HL-60 (cell line): ENCODE measurements at regions not wholly inside any gene's neighbourhood (a gene's known extent, or its start where the extent isn't known, plus 50 kb on each side); places are given as distances from the start of the nearest gene placed in this dataset.

ENCODE experiments used
- DNase-seq, 2 experiments: peaks; one replicate each; pipeline ENCODE4 v3.0.0-alpha.2; 2010 to 2020; ENCODE audit warnings: low read depth in 1 of 2, low spot score in 1 of 2
- H3K27ac ChIP-seq: fragments of 250-450 bp; sonication (Bioruptor Pico); replicated peaks from 2 replicates; pipeline ENCODE4 v1.5.1; 2020; ENCODE audit warnings: mild to moderate bottlenecking, moderate library complexity
- H3K27me3 ChIP-seq: fragments of 250-450 bp; sonication (Bioruptor Pico); 2 replicates; pipeline ENCODE4 v1.5.1; 2021; ENCODE audit warnings: mild to moderate bottlenecking, moderate library complexity; ENCODE audit not compliant: insufficient read depth, poor library complexity, severe bottlenecking
- H3K4me3 ChIP-seq: replicated peaks from 2 replicates; pipeline ENCODE4 v1.5.1; 2011; ENCODE audit warnings: mild to moderate bottlenecking, control low read depth, low read length; ENCODE audit not compliant: insufficient read depth
- GABPA ChIP-seq: IDR thresholded peaks from 2 replicates; pipeline ENCODE4 v1.6.1; 2012; ENCODE audit warnings: low read depth
- POLR2AphosphoS5 ChIP-seq: IDR thresholded peaks from 2 replicates; pipeline ENCODE4 v1.6.1; 2012; ENCODE audit warnings: low read depth
- SPI1 ChIP-seq: IDR thresholded peaks from 2 replicates; pipeline ENCODE4 v1.6.1; 2012; ENCODE audit warnings: low read depth, mild to moderate bottlenecking, borderline replicate concordance
- TF ChIP-seq, protein P1 (sequence below): IDR thresholded peaks from 2 replicates; pipeline ENCODE4 v1.6.1; 2012; ENCODE audit warnings: low read depth; ENCODE audit not compliant: insufficient replicate concordance
- TF ChIP-seq, protein P2 (sequence below): IDR thresholded peaks from one replicate; pipeline ENCODE4 v1.5.1; 2011; ENCODE audit warnings: low read length, control low read depth, inconsistent platforms; ENCODE audit not compliant: insufficient read depth

DNA sequence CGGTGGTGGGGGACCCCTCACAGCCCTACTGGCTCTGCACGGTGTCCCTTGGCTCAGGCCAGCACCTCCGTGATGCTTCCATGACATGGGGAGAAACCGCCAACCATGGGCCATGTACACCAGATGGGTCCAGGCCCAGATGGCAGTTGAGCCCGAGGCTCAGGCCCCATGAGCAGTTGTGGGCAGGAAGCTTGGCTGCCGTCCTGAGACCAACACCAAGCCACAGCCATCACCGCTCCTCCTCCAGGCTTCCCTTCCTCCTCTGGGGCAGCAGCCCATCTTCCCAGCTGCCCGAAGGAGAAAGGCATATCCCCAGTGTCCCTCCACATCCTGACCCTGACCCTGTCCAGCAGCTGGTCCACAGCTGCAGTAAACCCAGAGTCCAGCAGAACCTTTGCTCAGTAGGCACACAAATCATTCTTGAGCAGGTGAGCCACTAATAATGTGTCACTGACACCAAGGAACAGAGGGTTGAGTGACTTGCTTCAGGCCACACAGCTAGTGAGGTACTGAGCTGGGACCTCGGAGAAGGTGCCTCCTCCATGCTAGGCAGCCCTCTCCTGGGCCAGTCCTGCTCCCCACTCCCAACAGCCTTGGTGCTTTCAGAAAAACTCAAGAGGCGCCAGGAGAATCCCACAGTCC lies 204.9 kb downstream of the CTTN start:
- no peak overlapping the region for H3K27ac ChIP-seq
- H3K4me3 ChIP-seq = no peak overlapping the region
- DNase-seq = no peak
- no peak for TF ChIP-seq POLR2AphosphoS5
- H3K27me3 ChIP-seq = no peaks in the 10 kb centered on the region

DNA sequence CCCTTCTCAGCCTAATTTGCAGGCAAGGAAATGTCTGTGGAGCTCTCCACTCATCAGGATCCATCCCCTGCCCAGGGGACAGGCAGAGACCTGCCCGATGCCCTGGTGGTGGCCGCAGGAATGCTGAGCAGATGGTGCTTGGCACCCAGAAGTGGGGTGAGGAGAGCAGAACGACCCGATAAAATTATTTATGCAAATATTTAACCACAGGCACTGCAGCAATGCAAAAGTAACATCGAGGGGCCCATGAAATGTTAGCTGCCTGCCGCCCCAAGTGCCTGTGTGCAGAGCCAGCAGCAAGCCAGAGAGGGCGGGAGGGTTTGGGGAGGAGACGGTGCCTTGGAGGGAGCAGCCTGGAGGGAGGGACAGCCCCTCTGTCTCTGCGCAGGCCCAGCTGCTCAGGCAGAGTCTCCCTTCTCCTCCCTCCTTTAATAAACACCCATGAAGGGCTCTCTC lies 205.5 kb downstream of the CTTN start:
- H3K27me3 ChIP-seq = no peaks in the 10 kb centered on the region
- TF ChIP-seq, protein P1, sequence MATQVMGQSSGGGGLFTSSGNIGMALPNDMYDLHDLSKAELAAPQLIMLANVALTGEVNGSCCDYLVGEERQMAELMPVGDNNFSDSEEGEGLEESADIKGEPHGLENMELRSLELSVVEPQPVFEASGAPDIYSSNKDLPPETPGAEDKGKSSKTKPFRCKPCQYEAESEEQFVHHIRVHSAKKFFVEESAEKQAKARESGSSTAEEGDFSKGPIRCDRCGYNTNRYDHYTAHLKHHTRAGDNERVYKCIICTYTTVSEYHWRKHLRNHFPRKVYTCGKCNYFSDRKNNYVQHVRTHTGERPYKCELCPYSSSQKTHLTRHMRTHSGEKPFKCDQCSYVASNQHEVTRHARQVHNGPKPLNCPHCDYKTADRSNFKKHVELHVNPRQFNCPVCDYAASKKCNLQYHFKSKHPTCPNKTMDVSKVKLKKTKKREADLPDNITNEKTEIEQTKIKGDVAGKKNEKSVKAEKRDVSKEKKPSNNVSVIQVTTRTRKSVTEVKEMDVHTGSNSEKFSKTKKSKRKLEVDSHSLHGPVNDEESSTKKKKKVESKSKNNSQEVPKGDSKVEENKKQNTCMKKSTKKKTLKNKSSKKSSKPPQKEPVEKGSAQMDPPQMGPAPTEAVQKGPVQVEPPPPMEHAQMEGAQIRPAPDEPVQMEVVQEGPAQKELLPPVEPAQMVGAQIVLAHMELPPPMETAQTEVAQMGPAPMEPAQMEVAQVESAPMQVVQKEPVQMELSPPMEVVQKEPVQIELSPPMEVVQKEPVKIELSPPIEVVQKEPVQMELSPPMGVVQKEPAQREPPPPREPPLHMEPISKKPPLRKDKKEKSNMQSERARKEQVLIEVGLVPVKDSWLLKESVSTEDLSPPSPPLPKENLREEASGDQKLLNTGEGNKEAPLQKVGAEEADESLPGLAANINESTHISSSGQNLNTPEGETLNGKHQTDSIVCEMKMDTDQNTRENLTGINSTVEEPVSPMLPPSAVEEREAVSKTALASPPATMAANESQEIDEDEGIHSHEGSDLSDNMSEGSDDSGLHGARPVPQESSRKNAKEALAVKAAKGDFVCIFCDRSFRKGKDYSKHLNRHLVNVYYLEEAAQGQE = no peak
- TF ChIP-seq, protein P2, sequence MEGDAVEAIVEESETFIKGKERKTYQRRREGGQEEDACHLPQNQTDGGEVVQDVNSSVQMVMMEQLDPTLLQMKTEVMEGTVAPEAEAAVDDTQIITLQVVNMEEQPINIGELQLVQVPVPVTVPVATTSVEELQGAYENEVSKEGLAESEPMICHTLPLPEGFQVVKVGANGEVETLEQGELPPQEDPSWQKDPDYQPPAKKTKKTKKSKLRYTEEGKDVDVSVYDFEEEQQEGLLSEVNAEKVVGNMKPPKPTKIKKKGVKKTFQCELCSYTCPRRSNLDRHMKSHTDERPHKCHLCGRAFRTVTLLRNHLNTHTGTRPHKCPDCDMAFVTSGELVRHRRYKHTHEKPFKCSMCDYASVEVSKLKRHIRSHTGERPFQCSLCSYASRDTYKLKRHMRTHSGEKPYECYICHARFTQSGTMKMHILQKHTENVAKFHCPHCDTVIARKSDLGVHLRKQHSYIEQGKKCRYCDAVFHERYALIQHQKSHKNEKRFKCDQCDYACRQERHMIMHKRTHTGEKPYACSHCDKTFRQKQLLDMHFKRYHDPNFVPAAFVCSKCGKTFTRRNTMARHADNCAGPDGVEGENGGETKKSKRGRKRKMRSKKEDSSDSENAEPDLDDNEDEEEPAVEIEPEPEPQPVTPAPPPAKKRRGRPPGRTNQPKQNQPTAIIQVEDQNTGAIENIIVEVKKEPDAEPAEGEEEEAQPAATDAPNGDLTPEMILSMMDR = no peak
- no peak for TF ChIP-seq GABPA
- no peak overlapping the region for H3K27ac ChIP-seq
- DNase-seq = no peak
- no peak overlapping the region for H3K4me3 ChIP-seq

DNA sequence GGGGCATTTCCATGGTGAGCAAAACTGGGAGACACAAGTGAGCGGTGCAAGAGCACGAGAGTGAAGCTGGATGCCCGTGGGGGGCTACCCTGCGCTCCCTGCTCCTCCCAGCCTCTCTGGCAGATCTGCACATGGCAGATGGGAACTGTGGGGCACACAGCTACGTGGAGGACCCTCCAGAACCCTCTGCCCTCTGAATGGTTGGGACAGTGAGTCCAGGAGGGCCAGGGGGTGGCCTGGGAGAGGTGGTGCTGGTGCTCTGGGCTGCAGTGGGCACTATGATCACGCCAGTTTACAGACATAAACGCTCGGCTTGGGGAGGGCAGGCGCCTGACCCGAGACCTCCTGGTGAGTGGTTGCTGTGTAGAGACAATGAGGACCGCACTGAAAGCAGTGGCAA lies 205.9 kb downstream of the CTTN start:
- TF ChIP-seq POLR2AphosphoS5 = no peak
- no peak for TF ChIP-seq GABPA
- TF ChIP-seq SPI1 = no peak
- TF ChIP-seq, protein P2 = no peak
- TF ChIP-seq, protein P1 = no peak
- Histone ChIP-seq H3K27me3 (no peaks in the 10 kb centered on the region), H3K4me3 (no peak overlapping the region), H3K27ac (no peak overlapping the region)
- no peak for DNase-seq

DNA sequence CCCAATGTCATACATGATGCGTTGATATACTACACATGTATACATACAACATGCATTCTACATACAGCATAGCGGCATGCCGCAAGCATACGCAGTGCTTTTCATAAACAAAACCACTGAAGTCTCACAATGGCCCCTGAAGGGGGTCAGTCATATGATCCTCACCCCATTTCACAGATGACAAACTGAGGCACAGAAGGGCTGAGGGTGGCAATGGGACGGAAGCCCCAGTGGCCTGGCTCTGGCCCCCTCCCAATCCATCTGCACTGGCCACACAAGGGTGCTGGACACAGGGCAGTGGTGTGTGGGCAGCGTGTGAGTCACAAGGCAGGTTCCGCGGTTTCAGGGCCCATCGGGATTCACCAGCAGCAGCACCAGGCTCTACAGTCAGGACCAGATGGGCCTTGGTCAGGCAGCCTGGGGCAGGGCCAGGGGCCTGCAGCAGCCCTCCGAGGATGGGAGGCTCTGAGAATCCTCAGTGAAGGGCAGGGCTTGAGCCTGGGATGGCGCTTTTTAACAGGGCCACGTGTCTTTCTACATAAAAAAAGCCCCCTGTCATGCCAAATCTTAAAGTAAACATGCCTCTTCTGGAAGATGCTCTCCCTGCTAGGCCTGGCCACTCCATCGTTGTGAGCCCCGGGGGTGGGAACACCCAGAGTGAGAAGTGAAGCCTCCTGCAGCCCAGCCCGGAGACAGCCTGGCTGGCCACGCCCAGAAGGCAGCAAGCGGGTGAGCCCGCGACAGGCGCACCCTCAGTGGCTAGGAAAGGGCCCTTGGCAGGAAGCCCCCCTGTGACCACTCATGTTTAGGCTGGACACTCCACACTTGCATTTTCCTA lies 206.5 kb downstream of the CTTN start:
- no peak overlapping the region for H3K4me3 ChIP-seq
- no peaks in the 10 kb centered on the region for H3K27me3 ChIP-seq
- no peak for DNase-seq
- TF ChIP-seq POLR2AphosphoS5 = no peak
- TF ChIP-seq, protein P1 = no peak
- no peak for TF ChIP-seq SPI1
- TF ChIP-seq, protein P2 = no peak
- TF ChIP-seq GABPA = no peak
- H3K27ac ChIP-seq = no peak overlapping the region
